CD4-positive, CD25-positive, alpha-beta regulatory T cell (primary cell): ENCODE measurements at regions not wholly inside any gene's neighbourhood (a gene's known extent, or its start where the extent isn't known, plus 50 kb on each side); places are given as distances from the start of the nearest gene placed in this dataset.
"Not testable (repeated sequence)": the region's sequence is repeated elsewhere in the genome, so short reads cannot be mapped to it uniquely, and the experiment has no call there.

Source experiments
- ATAC-seq, 2 donors: fragments of 150-1000 bp; cut with Tn5 transposase; one replicate each; pipeline ENCODE4 v1.10.0; 2021; ENCODE audit warnings: low read depth in 2 of 2, moderate number of reproducible peaks in 2 of 2, moderate library complexity in 1 of 2
- DNase-seq, 3 donors: peaks; one replicate each; pipeline versions ENCODE4 v3.0.0 to v3.0.0-alpha.2; 2012 to 2022; ENCODE audit warnings: mixed read lengths in 1 of 3
- H3K27ac ChIP-seq: one replicate; pipeline ENCODE4 v1.7.0; 2013; ENCODE audit warnings: mild to moderate bottlenecking, low read length; ENCODE audit not compliant: insufficient read depth, poor library complexity, severe bottlenecking
- H3K27me3 ChIP-seq: one replicate; pipeline ENCODE4 v1.7.0; 2013; ENCODE audit warnings: low read length; ENCODE audit not compliant: control insufficient read depth, insufficient read depth
- H3K36me3 ChIP-seq: one replicate; pipeline ENCODE4 v1.7.0; 2013; ENCODE audit warnings: mild to moderate bottlenecking, low read length, moderate library complexity; ENCODE audit not compliant: control insufficient read depth, insufficient read depth
- H3K4me1 ChIP-seq: 2 replicates; pipeline ENCODE4 v1.7.0; 2013; ENCODE audit warnings: mild to moderate bottlenecking, low read length; ENCODE audit not compliant: insufficient read depth, control insufficient read depth, poor library complexity, severe bottlenecking
- H3K4me3 ChIP-seq: one replicate; pipeline ENCODE4 v1.7.0; 2013; ENCODE audit warnings: low read depth, mild to moderate bottlenecking, low read length, moderate library complexity
- H3K9me3 ChIP-seq, 2 experiments: 1 replicate in 1 of 2; 2 replicates in 1 of 2; pipeline ENCODE4 v1.7.0; 2013; ENCODE audit warnings: low read length in 2 of 2, mild to moderate bottlenecking in 1 of 2, moderate library complexity in 1 of 2; ENCODE audit not compliant: control insufficient read depth in 2 of 2
- H3K27ac Mint-ChIP-seq, 3 donors: one replicate each; pipeline ENCODE4 v1.8.0; 2020 to 2022; ENCODE audit warnings: mild to moderate bottlenecking in 3 of 3, mixed read lengths in 3 of 3, moderate library complexity in 2 of 3
- H3K27me3 Mint-ChIP-seq: one replicate; pipeline ENCODE4 v1.8.0; 2022; ENCODE audit warnings: mild to moderate bottlenecking, mixed read lengths
- H3K36me3 Mint-ChIP-seq: one replicate; pipeline ENCODE4 v1.8.0; 2020; ENCODE audit warnings: mixed read lengths
- H3K4me1 Mint-ChIP-seq, 4 donors: one replicate each; pipeline ENCODE4 v1.8.0; 2020 to 2022; ENCODE audit warnings: mixed read lengths in 4 of 4, mild to moderate bottlenecking in 1 of 4
- H3K4me3 Mint-ChIP-seq, 4 donors: one replicate each; pipeline ENCODE4 v1.8.0; 2020 to 2022; ENCODE audit warnings: mild to moderate bottlenecking in 4 of 4, mixed read lengths in 4 of 4, moderate library complexity in 3 of 4
- H3K9me3 Mint-ChIP-seq, 7 donors: one replicate each; pipeline ENCODE4 v1.8.0; 2020 to 2022; ENCODE audit warnings: mixed read lengths in 7 of 7, mild to moderate bottlenecking in 3 of 7, moderate library complexity in 2 of 7

DNA sequence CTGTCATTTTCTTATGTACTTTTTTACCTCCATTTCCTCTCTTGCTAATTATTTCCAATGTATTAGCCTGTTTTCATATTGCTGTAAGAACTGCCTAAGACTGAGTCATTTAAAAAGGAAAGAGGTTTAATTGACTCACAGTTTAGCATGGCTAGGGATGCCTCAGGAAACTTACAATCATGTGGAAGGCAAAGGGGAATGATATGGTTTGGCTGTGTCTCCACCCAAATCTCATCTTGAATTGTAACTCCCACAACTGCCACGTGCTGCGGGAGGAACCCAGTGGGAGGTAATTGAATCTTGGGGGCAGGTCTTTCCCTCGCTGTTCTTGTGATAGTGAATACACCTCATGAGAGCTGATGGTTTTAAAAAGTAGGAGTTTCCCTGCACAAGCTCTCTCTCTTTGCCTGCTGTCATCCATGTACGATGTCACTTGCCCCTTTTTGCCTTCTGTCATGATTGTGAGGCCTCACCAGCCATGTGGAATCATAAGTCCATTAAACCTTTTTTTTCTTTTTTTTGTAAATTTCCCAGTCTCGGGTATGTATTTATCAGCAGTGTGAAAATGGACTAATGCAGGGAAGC lies 870.0 kb upstream of the INTU start:
- Mint-ChIP-seq H3K4me1 (no peaks in the 10 kb centered on the region), H3K4me3 (peak overlapping the region in 1 of 4 donors; percentile 66), H3K27ac (no peak overlapping the region), H3K36me3 (no peaks in the 10 kb centered on the region), H3K9me3 (peaks cover 0 to 15% (median 5%) of the 10 kb centered on the region in 7 donors), H3K27me3 (no peaks in the 10 kb centered on the region)
- Histone ChIP-seq H3K36me3 (no peaks in the 10 kb centered on the region), H3K27me3 (no peaks in the 10 kb centered on the region), H3K9me3 (no peaks in the 10 kb centered on the region), H3K4me3 (no peak overlapping the region), H3K27ac (no peak overlapping the region), H3K4me1 (no peaks in the 10 kb centered on the region)
- no peak for ATAC-seq
- no peak for DNase-seq

- H3K36me3 ChIP-seq, result no peaks in the 10 kb centered on the region
- H3K27me3 ChIP-seq, result no peaks in the 10 kb centered on the region
- ATAC-seq (no peak), DNase-seq (no peak)
- no peak overlapping the region for H3K27ac ChIP-seq
- H3K27ac Mint-ChIP-seq, result no peak overlapping the region
- H3K4me1 ChIP-seq, result no peaks in the 10 kb centered on the region
- H3K27me3 Mint-ChIP-seq, result no peaks in the 10 kb centered on the region
- no peak overlapping the region for H3K4me3 Mint-ChIP-seq
- no peaks in the 10 kb centered on the region for H3K9me3 ChIP-seq
- no peaks in the 10 kb centered on the region for H3K4me1 Mint-ChIP-seq
- H3K4me3 ChIP-seq, result no peak overlapping the region
- no peaks in the 10 kb centered on the region for H3K36me3 Mint-ChIP-seq
- peaks cover 0 to 19% (median 5%) of the 10 kb centered on the region in 7 donors for H3K9me3 Mint-ChIP-seq
Observed at GRCh38 chr4:126766241-126766640, 866.5 kb upstream of the INTU start.

- H3K9me3 ChIP-seq, result no peaks in the 10 kb centered on the region
- DNase-seq (no peak), ATAC-seq (no peak)
- peaks cover 0 to 20% (median 5%) of the 10 kb centered on the region in 7 donors for H3K9me3 Mint-ChIP-seq
- H3K27me3 Mint-ChIP-seq, result no peaks in the 10 kb centered on the region
- no peak overlapping the region for H3K4me3 Mint-ChIP-seq
- H3K36me3 ChIP-seq, result no peaks in the 10 kb centered on the region
- no peak overlapping the region for H3K27ac ChIP-seq
- no peaks in the 10 kb centered on the region for H3K27me3 ChIP-seq
- H3K4me1 ChIP-seq, result no peaks in the 10 kb centered on the region
- no peaks in the 10 kb centered on the region for H3K4me1 Mint-ChIP-seq
- no peak overlapping the region for H3K27ac Mint-ChIP-seq
- H3K4me3 ChIP-seq, result no peak overlapping the region
- H3K36me3 Mint-ChIP-seq, result no peaks in the 10 kb centered on the region
Observed at GRCh38 chr4:126768338-126768737, 864.4 kb upstream of the INTU start.

DNA sequence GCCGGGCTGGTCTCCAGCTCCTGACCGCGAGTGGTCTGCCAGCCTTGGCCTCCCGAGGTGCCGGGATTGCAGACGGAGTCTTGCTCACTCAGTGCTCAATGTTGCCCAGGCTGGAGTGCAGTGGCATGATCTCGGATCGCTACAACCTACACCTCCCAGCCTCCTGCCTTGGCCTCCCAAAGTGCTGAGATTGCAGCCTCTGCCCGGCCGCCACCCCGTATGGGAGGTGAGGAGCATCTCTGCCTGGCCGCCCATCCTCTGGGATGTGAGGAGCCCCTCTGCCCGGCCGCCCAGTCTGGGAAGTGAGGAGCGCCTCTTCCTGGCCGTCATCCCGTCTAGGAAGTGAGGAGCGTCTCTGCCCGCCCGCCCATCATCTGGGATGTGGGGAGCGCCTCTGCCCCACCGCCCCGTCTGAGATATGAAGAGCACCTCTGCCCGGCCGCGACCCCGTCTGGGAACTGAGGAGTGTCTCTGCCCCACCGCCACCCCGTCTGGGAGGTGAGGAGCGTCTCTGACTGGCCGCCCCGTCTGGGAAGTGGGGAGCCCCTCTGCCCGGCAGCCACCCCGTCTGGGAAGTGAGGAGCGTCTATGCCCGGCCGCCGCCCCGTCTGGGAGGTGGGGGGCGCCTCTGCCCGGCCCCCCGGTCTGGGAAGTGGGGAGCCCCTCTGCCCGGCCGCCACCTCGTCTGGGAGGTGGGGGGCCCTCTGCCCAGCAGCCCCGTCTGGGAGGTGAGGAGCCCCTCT lies 861.8 kb upstream of the INTU start:
- H3K4me3 ChIP-seq, H3K9me3 ChIP-seq, H3K27ac Mint-ChIP-seq, H3K27ac ChIP-seq, H3K27me3 ChIP-seq, H3K4me1 ChIP-seq, ATAC-seq, DNase-seq, H3K36me3 ChIP-seq, H3K4me3 Mint-ChIP-seq, H3K36me3 Mint-ChIP-seq, H3K27me3 Mint-ChIP-seq, H3K4me1 Mint-ChIP-seq: not testable (repeated sequence)
- peaks cover 0 to 12% (median 5%) of the 10 kb centered on the region in 7 donors for H3K9me3 Mint-ChIP-seq

GRCh38 chr4:126771618-126772017 lies 861.1 kb upstream of the INTU start:
- H3K27ac ChIP-seq, H3K4me1 ChIP-seq, H3K27ac Mint-ChIP-seq, H3K27me3 Mint-ChIP-seq, H3K27me3 ChIP-seq, H3K9me3 Mint-ChIP-seq, H3K4me3 ChIP-seq, H3K4me3 Mint-ChIP-seq, H3K36me3 Mint-ChIP-seq, H3K36me3 ChIP-seq, DNase-seq, H3K4me1 Mint-ChIP-seq, H3K9me3 ChIP-seq, ATAC-seq: not testable (repeated sequence)

DNA sequence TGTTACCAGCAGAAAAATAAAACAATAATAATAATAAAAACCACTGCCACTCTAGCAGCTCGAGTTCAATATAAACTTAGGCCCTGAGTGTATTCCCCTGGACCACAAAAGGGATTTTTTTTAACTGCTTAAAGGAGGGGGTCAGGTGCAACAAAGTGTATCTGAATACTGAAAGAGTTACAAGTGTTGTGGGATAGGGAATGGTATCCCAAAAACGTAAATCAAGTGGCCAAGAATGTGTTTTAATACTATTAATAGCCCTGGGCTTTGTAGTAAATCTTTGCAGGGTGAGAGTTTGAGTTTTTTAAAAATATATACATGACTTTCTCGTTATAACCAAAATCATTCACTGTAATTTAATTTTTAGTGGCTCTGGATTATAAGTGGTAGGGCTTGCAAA lies 860.1 kb upstream of the INTU start:
- H3K9me3 Mint-ChIP-seq, result peaks cover 0 to 13% (median 3%) of the 10 kb centered on the region in 7 donors
- no peaks in the 10 kb centered on the region for H3K4me1 Mint-ChIP-seq
- no peaks in the 10 kb centered on the region for H3K27me3 Mint-ChIP-seq
- Histone ChIP-seq H3K36me3 (no peaks in the 10 kb centered on the region), H3K27ac (no peak overlapping the region), H3K27me3 (no peaks in the 10 kb centered on the region), H3K9me3 (no peaks in the 10 kb centered on the region), H3K4me1 (no peaks in the 10 kb centered on the region), H3K4me3 (no peak overlapping the region)
- no peak for ATAC-seq
- no peak for DNase-seq
- no peak overlapping the region for H3K27ac Mint-ChIP-seq
- no peaks in the 10 kb centered on the region for H3K36me3 Mint-ChIP-seq
- H3K4me3 Mint-ChIP-seq, result no peak overlapping the region

GRCh38 chr4:126775485-126776106 lies 857.2 kb upstream of the INTU start:
- Histone ChIP-seq H3K36me3 (no peaks in the 10 kb centered on the region), H3K4me1 (no peaks in the 10 kb centered on the region), H3K9me3 (no peaks in the 10 kb centered on the region), H3K27ac (no peak overlapping the region), H3K4me3 (no peak overlapping the region), H3K27me3 (no peaks in the 10 kb centered on the region)
- Mint-ChIP-seq H3K27ac (no peak overlapping the region), H3K36me3 (no peaks in the 10 kb centered on the region), H3K4me1 (no peaks in the 10 kb centered on the region), H3K9me3 (peaks cover 0 to 13% (median 0%) of the 10 kb centered on the region in 7 donors), H3K27me3 (no peaks in the 10 kb centered on the region), H3K4me3 (no peak overlapping the region)
- no peak for ATAC-seq
- no peak for DNase-seq

DNA sequence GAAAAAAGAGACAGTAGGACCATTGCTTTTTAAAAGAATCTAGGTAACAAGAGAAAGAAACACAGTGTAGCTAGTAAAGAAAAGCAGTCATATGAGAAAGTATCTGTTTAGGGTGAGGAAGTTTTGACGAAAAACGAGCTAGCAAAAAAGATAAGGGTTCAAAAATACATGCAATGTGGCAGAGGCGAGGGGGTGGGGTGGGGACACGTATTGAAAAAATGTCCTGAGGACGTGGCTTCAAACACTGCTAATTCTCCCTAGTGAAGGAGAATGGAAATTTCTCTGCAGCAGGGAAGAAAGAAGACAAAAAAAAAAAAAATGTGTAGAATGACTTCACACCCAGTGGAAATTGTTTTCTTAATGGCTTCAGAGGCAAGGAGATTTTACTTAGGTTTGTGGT lies 856.4 kb upstream of the INTU start:
- Mint-ChIP-seq H3K36me3 (no peaks in the 10 kb centered on the region), H3K9me3 (peaks cover 0 to 13% (median 0%) of the 10 kb centered on the region in 7 donors), H3K27ac (no peak overlapping the region), H3K4me3 (no peak overlapping the region), H3K4me1 (no peaks in the 10 kb centered on the region), H3K27me3 (no peaks in the 10 kb centered on the region)
- no peak for DNase-seq
- Histone ChIP-seq H3K9me3 (no peaks in the 10 kb centered on the region), H3K36me3 (no peaks in the 10 kb centered on the region), H3K27me3 (no peaks in the 10 kb centered on the region), H3K4me1 (no peaks in the 10 kb centered on the region), H3K4me3 (no peak overlapping the region), H3K27ac (no peak overlapping the region)
- ATAC-seq, result no peak
